Endothelial cell of umbilical vein (primary cell): ENCODE measurements at regions not wholly inside any gene's neighbourhood (a gene's known extent, or its start where the extent isn't known, plus 50 kb on each side); places are given as distances from the start of the nearest gene placed in this dataset.

Source experiments
- BruUV-seq: library from RNA; stranded (reverse); fragments of 400-500 nt; replicated peaks from 2 replicates; lab custom pipeline; 2021; lab: Mats Ljungman, UMichigan
- CTCF ChIA-PET: fragments of 300-600, 350-600 bp; sonication (Branson Sonifier 250); formaldehyde crosslinking; loops from one replicate; lab custom pipeline; 2021; ENCODE audit warnings: antibody characterized with exemption, inconsistent platforms; lab: Charles Lee
- POLR2A ChIA-PET: fragments of 300-600, 350-600 bp; sonication (Branson Sonifier 250); formaldehyde crosslinking; loops from one replicate; lab custom pipeline; 2021; ENCODE audit warnings: antibody characterized with exemption, inconsistent platforms; lab: Charles Lee
- DNase-seq: peaks from one replicate; pipeline ENCODE4 v3.0.0-alpha.2; 2011; ENCODE audit warnings: low read depth, low spot score
- FAIRE-seq: peaks from 2 replicates; lab custom pipeline; 2011; peaks lifted over from hg19 to GRCh38; lab: Jason Lieb, UNC
- H2AFZ ChIP-seq: 2 replicates; pipeline ENCODE4 v1.6.0; 2012; ENCODE audit warnings: low read depth, low read length, control low read depth, inconsistent platforms
- H3K27ac ChIP-seq: 2 replicates; pipeline ENCODE4 v1.5.1; 2011; ENCODE audit warnings: low read depth, mild to moderate bottlenecking, control low read depth, low read length, moderate library complexity; ENCODE audit not compliant: insufficient read depth
- H3K27me3 ChIP-seq, 2 experiments: 2 replicates each; pipeline versions ENCODE4 v1.6.0 to v1.6.1; 2011; ENCODE audit warnings: low read length in 2 of 2, mixed read lengths in 1 of 2; ENCODE audit not compliant: control insufficient read depth in 2 of 2, insufficient read depth in 2 of 2
- H3K36me3 ChIP-seq, 2 experiments: 2 replicates in 1 of 2; 3 replicates in 1 of 2; pipeline ENCODE4 v1.5.1; 2011; ENCODE audit warnings: low read length in 2 of 2, mild to moderate bottlenecking in 1 of 2, moderate library complexity in 1 of 2; ENCODE audit not compliant: control insufficient read depth in 2 of 2, insufficient read depth in 2 of 2; ENCODE audit errors: extremely low read depth in 1 of 2
- H3K4me1 ChIP-seq: 3 replicates; pipeline ENCODE4 v1.5.1; 2011; ENCODE audit warnings: mild to moderate bottlenecking, low read length; ENCODE audit not compliant: control insufficient read depth, insufficient read depth; ENCODE audit errors: extremely low read depth
- H3K4me2 ChIP-seq: 2 replicates; pipeline ENCODE4 v1.6.1; 2011; ENCODE audit warnings: low read length, control low read depth, mixed read lengths; ENCODE audit not compliant: insufficient read depth
- H3K4me3 ChIP-seq, 3 experiments: fragments of 200-600 bp in 1 of 3; sonication (generic), shearing (Covaris generic) in 1 of 3; replicated peaks in 1 of 3; 2 replicates each; pipeline ENCODE4 v1.5.1; 2011 to 2016; ENCODE audit warnings: control low read depth in 3 of 3, low read length in 3 of 3, mild to moderate bottlenecking in 2 of 3, inconsistent platforms in 1 of 3, low read depth in 1 of 3, moderate library complexity in 1 of 3; ENCODE audit not compliant: insufficient read depth in 1 of 3
- H3K79me2 ChIP-seq: 2 replicates; pipeline ENCODE4 v1.6.0; 2012; ENCODE audit warnings: low read length, inconsistent platforms; ENCODE audit not compliant: control insufficient read depth, insufficient read depth
- H3K9ac ChIP-seq: replicated peaks from 2 replicates; pipeline ENCODE3; 2011; ENCODE audit warnings: low read length, control low read depth; ENCODE audit not compliant: insufficient read depth; ENCODE audit errors: extremely low read depth
- H3K9me1 ChIP-seq: replicated peaks from 3 replicates; pipeline ENCODE4 v1.6.0; 2011; ENCODE audit warnings: mild to moderate bottlenecking, low read length; ENCODE audit not compliant: control insufficient read depth, insufficient read depth; ENCODE audit errors: extremely low read depth
- H3K9me3 ChIP-seq: replicated peaks from 2 replicates; pipeline ENCODE4 v1.5.1; 2012; ENCODE audit warnings: low read length, inconsistent platforms; ENCODE audit not compliant: control insufficient read depth, insufficient read depth
- H4K20me1 ChIP-seq: replicated peaks from 2 replicates; pipeline ENCODE3; 2011; ENCODE audit warnings: mild to moderate bottlenecking, low read length; ENCODE audit not compliant: control insufficient read depth, insufficient read depth; ENCODE audit errors: extremely low read depth
- EZH2 ChIP-seq: IDR thresholded peaks from 2 replicates; pipeline ENCODE4 v1.6.1; 2012; ENCODE audit warnings: borderline replicate concordance, low read depth, mild to moderate bottlenecking, moderate library complexity, low read length, inconsistent platforms; ENCODE audit not compliant: severe bottlenecking
- FOS ChIP-seq: IDR thresholded peaks from 2 replicates; pipeline ENCODE4 v1.6.1; 2011; ENCODE audit warnings: mild to moderate bottlenecking, low read length, moderate library complexity, borderline replicate concordance; ENCODE audit not compliant: insufficient read depth
- GATA2 ChIP-seq: IDR thresholded peaks from 2 replicates; pipeline ENCODE4 v1.7.0; 2011; ENCODE audit warnings: low read depth, mild to moderate bottlenecking, moderate library complexity, mixed read lengths, low read length; ENCODE audit not compliant: insufficient read length, insufficient read depth
- JUN ChIP-seq: IDR thresholded peaks from 2 replicates; pipeline ENCODE4 v1.6.1; 2011; ENCODE audit warnings: borderline replicate concordance, low read depth; ENCODE audit not compliant: insufficient read length, insufficient read depth
- MAX ChIP-seq: IDR thresholded peaks from 2 replicates; pipeline ENCODE4 v1.6.1; 2011; ENCODE audit not compliant: insufficient read depth, insufficient read length
- MYC ChIP-seq: IDR thresholded peaks from one replicate; pipeline ENCODE4 v1.6.1; 2011; ENCODE audit warnings: mild to moderate bottlenecking, low read depth, low read length
- POLR2A ChIP-seq: IDR thresholded peaks from 2 replicates; pipeline ENCODE4 v1.6.1; 2012; ENCODE audit warnings: low read depth, mild to moderate bottlenecking, control low read depth, low read length
- POLR2AphosphoS5 ChIP-seq: IDR thresholded peaks from 2 replicates; pipeline ENCODE4 v1.6.1; 2012; ENCODE audit warnings: low read depth, mild to moderate bottlenecking, control low read depth, low read length, moderate library complexity; ENCODE audit not compliant: insufficient read depth
- dilution Hi-C: fragments of 300-500 bp; cut with MboI; formaldehyde crosslinking; loops from one replicate; pipeline ENCODE4 v1.15.0; 2019; ENCODE audit warnings: low sequenced_read_pairs; ENCODE audit not compliant: extremely low pct_ligation_motif_present
- intact Hi-C: fragments of 100-400 bp; cut with micrococcal nuclease; formaldehyde crosslinking; loops from one replicate; pipeline ENCODE4 v1.10.0; 2022
- TF ChIP-seq, protein P1 (sequence below), 2 donors: IDR thresholded peaks; 1 replicate in 1 of 2; 2 replicates in 1 of 2; pipeline ENCODE4 v1.5.1; 2011; ENCODE audit warnings: low read length in 2 of 2, mild to moderate bottlenecking in 2 of 2, moderate library complexity in 2 of 2, control low read depth in 1 of 2, inconsistent platforms in 1 of 2, low read depth in 1 of 2; ENCODE audit not compliant: insufficient read depth in 1 of 2; ENCODE audit errors: extremely low read depth in 1 of 2

GRCh38 chr12:58372298-58372697, 430.9 kb downstream of the ATP23 start:
- Histone ChIP-seq H3K4me3 (no peak overlapping the region), H4K20me1 (no peaks in the 10 kb centered on the region), H3K79me2 (no peaks in the 10 kb centered on the region), H3K27ac (no peak overlapping the region), H2AFZ (no peak overlapping the region), H3K9ac (no peak overlapping the region), H3K27me3 (no peaks in the 10 kb centered on the region), H3K9me3 (no peaks in the 10 kb centered on the region), H3K36me3 (no peaks in the 10 kb centered on the region), H3K4me1 (no peaks in the 10 kb centered on the region), H3K4me2 (no peak overlapping the region), H3K9me1 (no peaks in the 10 kb centered on the region)
- TF ChIP-seq FOS (no peak), JUN (no peak), MAX (no peak), POLR2AphosphoS5 (no peak), POLR2A (no peak), MYC (no peak), EZH2 (no peak), GATA2 (no peak)
- TF ChIP-seq, protein P1, sequence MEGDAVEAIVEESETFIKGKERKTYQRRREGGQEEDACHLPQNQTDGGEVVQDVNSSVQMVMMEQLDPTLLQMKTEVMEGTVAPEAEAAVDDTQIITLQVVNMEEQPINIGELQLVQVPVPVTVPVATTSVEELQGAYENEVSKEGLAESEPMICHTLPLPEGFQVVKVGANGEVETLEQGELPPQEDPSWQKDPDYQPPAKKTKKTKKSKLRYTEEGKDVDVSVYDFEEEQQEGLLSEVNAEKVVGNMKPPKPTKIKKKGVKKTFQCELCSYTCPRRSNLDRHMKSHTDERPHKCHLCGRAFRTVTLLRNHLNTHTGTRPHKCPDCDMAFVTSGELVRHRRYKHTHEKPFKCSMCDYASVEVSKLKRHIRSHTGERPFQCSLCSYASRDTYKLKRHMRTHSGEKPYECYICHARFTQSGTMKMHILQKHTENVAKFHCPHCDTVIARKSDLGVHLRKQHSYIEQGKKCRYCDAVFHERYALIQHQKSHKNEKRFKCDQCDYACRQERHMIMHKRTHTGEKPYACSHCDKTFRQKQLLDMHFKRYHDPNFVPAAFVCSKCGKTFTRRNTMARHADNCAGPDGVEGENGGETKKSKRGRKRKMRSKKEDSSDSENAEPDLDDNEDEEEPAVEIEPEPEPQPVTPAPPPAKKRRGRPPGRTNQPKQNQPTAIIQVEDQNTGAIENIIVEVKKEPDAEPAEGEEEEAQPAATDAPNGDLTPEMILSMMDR (IDR thresholded peaks at IDR 0.05; ENCODE audit: extremely low read depth in 1 of 2, insufficient read depth in 1 of 2, low read depth in 1 of 2, low read length in 2 of 2): no peak
- DNase-seq (no peak), FAIRE-seq (no peak)
- BruUV-seq: no TSS peak
- dilution Hi-C loops: no loop called here
- intact Hi-C loops: no loop called here
- ChIA-PET POLR2A (no interaction called here), CTCF (interaction anchor here (1.2 kb wide), 1 partner anchor 9 kb away, joined by 3 read pairs; no protein-coding TSS in a partner anchor)
